Right lobe of liver (tissue), 6 donors: ENCODE measurements at regions not wholly inside any gene's neighbourhood (a gene's known extent, or its start where the extent isn't known, plus 50 kb on each side); places are given as distances from the start of the nearest gene placed in this dataset.
A peak's percentile ranks its signal among the peaks of the same experiment; 100 is the strongest.

Experiments
- ATAC-seq, 4 donors: fragments of 200-7000 bp; cut with Tn5 transposase; one replicate each; pipeline ENCODE4 v1.9.1; 2020; ENCODE audit warnings: mild to moderate bottlenecking in 4 of 4, moderate library complexity in 4 of 4
- DNase-seq, 3 donors: peaks; one replicate each; pipeline ENCODE4 v3.0.0-alpha.2; 2020
- H3K27ac ChIP-seq, 3 donors: fragments of 200-600 bp; one replicate each; pipeline ENCODE4 v1.8.0; 2022
- H3K27me3 ChIP-seq, 2 donors: fragments of 200-600 bp; one replicate each; pipeline ENCODE4 v1.8.0; 2022
- H3K36me3 ChIP-seq, 4 donors: fragments of 200-600 bp; sonication (generic) in 1 of 4; one replicate each; pipeline versions ENCODE4 v1.5.1 to v1.8.0; 2017 to 2022; ENCODE audit warnings: control low read depth in 1 of 4
- H3K4me1 ChIP-seq, 4 donors: fragments of 200-600 bp; sonication (generic) in 1 of 4; one replicate each; pipeline versions ENCODE4 v1.5.1 to v1.8.0; 2017 to 2022; ENCODE audit warnings: control low read depth in 1 of 4
- H3K4me3 ChIP-seq, 3 donors: fragments of 200-600 bp; one replicate each; pipeline ENCODE4 v1.8.0; 2022
- H3K9me3 ChIP-seq, 4 donors: fragments of 200-600 bp; sonication (generic) in 1 of 4; one replicate each; pipeline versions ENCODE4 v1.5.1 to v1.8.0; 2017 to 2022; ENCODE audit warnings: control low read depth in 1 of 4
- CTCF ChIP-seq, 4 donors: fragments of 200-600 bp in 3 of 4; fragments of 450-650 bp in 1 of 4; IDR thresholded peaks; one replicate each; pipeline versions ENCODE4 v1.5.1 to v1.8.0; 2016 to 2022; ENCODE audit warnings: antibody characterized with exemption in 4 of 4, mild to moderate bottlenecking in 2 of 4
- POLR2A ChIP-seq: fragments of 450-650 bp; IDR thresholded peaks from one replicate; pipeline ENCODE4 v1.6.1; 2017; ENCODE audit warnings: antibody characterized with exemption, mild to moderate bottlenecking
- WGBS: methylation state at CpG from one replicate; pipeline ENCODE4 v1.1.6; 2018; ENCODE audit warnings: low coverage, low lambda C conversion rate; ENCODE audit not compliant: insufficient coverage; ENCODE audit errors: missing lambda C conversion rate; 5-methylcytosine and 5-hydroxymethylcytosine counted together
- intact Hi-C, 2 donors: fragments of 100-400 bp; cut with DNase I; formaldehyde crosslinking; loops; one replicate each; pipeline versions ENCODE4 v1.11.2 to v1.14.1; 2022
- donor health status: DM: no; HTN: yes; CAD: no.
- donor health status: DM: no; HTN: no; CAD: no.
- donor health status: DM: no; HTN: no; CAD: no.
- donor health status: DM: no; HTN: yes; CAD: no.
- donor health status: DM: no; HTN: yes; CAD: no.

- no peak for DNase-seq
- intact Hi-C loops, result no loop called here
- Histone ChIP-seq H3K4me3 (no peak overlapping the region), H3K36me3 (no peaks in the 10 kb centered on the region), H3K4me1 (no peaks in the 10 kb centered on the region), H3K27me3 (no peaks in the 10 kb centered on the region), H3K27ac (no peak overlapping the region), H3K9me3 (no peaks in the 10 kb centered on the region)
- ATAC-seq, result no peak
- WGBS, result 77% methylated on average over 3 of the region's 3 CpGs
- TF ChIP-seq POLR2A (no peak), CTCF (IDR thresholded peaks at IDR 0.05) (no peak)
Measured at GRCh38 chr1:157418659-157419058, 133.7 kb downstream of the FCRL5 start.

GRCh38 chr1:157418231-157418630 is 134.1 kb downstream of the FCRL5 start:
- H3K27me3 ChIP-seq, result no peaks in the 10 kb centered on the region
- WGBS, result 100% methylated on average over 1 of the region's 1 CpG

GRCh38 chr1:157415661-157416060 is 136.7 kb downstream of the FCRL5 start:
- WGBS, result 71% methylated on average over 1 of the region's 5 CpGs
- Histone ChIP-seq H3K4me1 (peaks cover 0 to 8% (median 0%) of the 10 kb centered on the region in 4 donors), H3K4me3 (no peak overlapping the region), H3K27ac (no peak overlapping the region), H3K9me3 (no peaks in the 10 kb centered on the region), H3K36me3 (no peaks in the 10 kb centered on the region), H3K27me3 (no peaks in the 10 kb centered on the region)
- DNase-seq (no peak), ATAC-seq (no peak)
- no peak for TF ChIP-seq POLR2A
- TF ChIP-seq CTCF (IDR thresholded peaks at IDR 0.05), result no peak
- intact Hi-C loops, result no loop called here

More at GRCh38 chr1:157418231-157418630, 134.1 kb downstream of the FCRL5 start:
- Histone ChIP-seq H3K27ac (no peak overlapping the region), H3K9me3 (no peaks in the 10 kb centered on the region), H3K36me3 (no peaks in the 10 kb centered on the region), H3K4me3 (no peak overlapping the region), H3K4me1 (no peaks in the 10 kb centered on the region)
- TF ChIP-seq CTCF (IDR thresholded peaks at IDR 0.05) (no peak), POLR2A (no peak)
- ATAC-seq (no peak), DNase-seq (no peak)
- intact Hi-C loops, result no loop called here

- H3K27ac ChIP-seq, result no peak overlapping the region
- no peak for TF ChIP-seq POLR2A
- no peak for TF ChIP-seq CTCF (IDR thresholded peaks at IDR 0.05)
- ATAC-seq (peak; percentile 26 to 84 (median 67)), DNase-seq (no peak)
- no peaks in the 10 kb centered on the region for H3K36me3 ChIP-seq
- H3K9me3 ChIP-seq, result no peaks in the 10 kb centered on the region
- intact Hi-C loops, result no loop called here
- 29% methylated on average over 1 of the region's 2 CpGs for WGBS
- H3K4me1 ChIP-seq, result peaks cover 0 to 8% (median 0%) of the 10 kb centered on the region in 4 donors
- no peak overlapping the region for H3K4me3 ChIP-seq
- H3K27me3 ChIP-seq, result no peaks in the 10 kb centered on the region
Measured at GRCh38 chr1:157412308-157412707, 140.0 kb downstream of the FCRL5 start.

GRCh38 chr1:157411769-157412168 is 140.5 kb downstream of the FCRL5 start:
- ATAC-seq, result no peak
- Histone ChIP-seq H3K36me3 (no peaks in the 10 kb centered on the region), H3K4me3 (no peak overlapping the region), H3K27me3 (no peaks in the 10 kb centered on the region), H3K27ac (no peak overlapping the region), H3K9me3 (no peaks in the 10 kb centered on the region), H3K4me1 (peaks cover 0 to 8% (median 0%) of the 10 kb centered on the region in 4 donors)
- TF ChIP-seq CTCF (IDR thresholded peaks at IDR 0.05) (no peak), POLR2A (no peak)
- intact Hi-C loops, result no loop called here
- no peak for DNase-seq
- 41% methylated on average over 2 of the region's 4 CpGs for WGBS
